Ovary (tissue), 3 donors: ENCODE measurements at regions not wholly inside any gene's neighbourhood (a gene's known extent, or its start where the extent isn't known, plus 50 kb on each side); places are given as distances from the start of the nearest gene placed in this dataset.

Experiments used
- CTCF ChIP-seq, 3 donors: fragments of 450-650 bp in 2 of 3; fragments of 200-600 bp in 1 of 3; IDR thresholded peaks; one replicate each; pipeline versions ENCODE4 v1.5.1 to v1.8.0; 2016 to 2022; ENCODE audit warnings: antibody characterized with exemption in 3 of 3, mild to moderate bottlenecking in 1 of 3
- EP300 ChIP-seq: sonication (generic); formaldehyde crosslinking; IDR thresholded peaks from one replicate; pipeline ENCODE4 v1.6.1; 2017; ENCODE audit warnings: antibody characterized with exemption
- donor health status: DM: no; HTN: no; CAD: no.

GRCh38 chr10:105988848-105989247, 1175.7 kb downstream of the SORCS1 start:
- no peak for TF ChIP-seq CTCF (IDR thresholded peaks at IDR 0.05)
- TF ChIP-seq EP300: no peak
